ENCODE measurements at regions not wholly inside any gene's neighbourhood (a gene's known extent, or its start where the extent isn't known, plus 50 kb on each side); places are given as distances from the start of the nearest gene placed in this dataset.
"Not testable (repeated sequence)": the region's sequence is repeated elsewhere in the genome, so short reads cannot be mapped to it uniquely, and the experiment has no call there.

GRCh38 chr12:73632191-73632590 lies 905.4 kb upstream of the ATXN7L3B start:
- Histone ChIP-seq H3K27me3 (ENCODE audit: control insufficient read depth in 4 of 4, insufficient read depth in 4 of 4, low read length in 3 of 4) (no peaks in the 10 kb centered on the region), H3K4me3 (ENCODE audit: low read depth in 1 of 3, low read length in 3 of 3) (no peak overlapping the region), H3K4me1 (ENCODE audit: control insufficient read depth in 4 of 4, insufficient read depth in 4 of 4, low read length in 3 of 4) (no peaks in the 10 kb centered on the region), H3K9ac (ENCODE audit: low read depth in 1 of 2, low read length in 2 of 2) (no peak overlapping the region), H3K36me3 (ENCODE audit: control insufficient read depth in 4 of 4, insufficient read depth in 3 of 4, low read depth in 1 of 4, low read length in 3 of 4) (no peaks in the 10 kb centered on the region), H3K27ac (ENCODE audit: low read depth in 1 of 2, low read length in 2 of 2) (no peak overlapping the region), H3K9me3 (ENCODE audit: control insufficient read depth in 4 of 4, low read length in 3 of 4) (no peaks in the 10 kb centered on the region)
- DNase-seq (ENCODE audit: low spot score) = no peak
- no peak for TF ChIP-seq FOXA1 (IDR thresholded peaks at IDR 0.05)
- TF ChIP-seq TAF1 (conservative IDR thresholded peaks at IDR 0.05) = no peak
- TF ChIP-seq, protein P1, sequence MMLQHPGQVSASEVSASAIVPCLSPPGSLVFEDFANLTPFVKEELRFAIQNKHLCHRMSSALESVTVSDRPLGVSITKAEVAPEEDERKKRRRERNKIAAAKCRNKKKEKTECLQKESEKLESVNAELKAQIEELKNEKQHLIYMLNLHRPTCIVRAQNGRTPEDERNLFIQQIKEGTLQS (IDR thresholded peaks at IDR 0.05) = no peak
- TF ChIP-seq, protein P2, sequence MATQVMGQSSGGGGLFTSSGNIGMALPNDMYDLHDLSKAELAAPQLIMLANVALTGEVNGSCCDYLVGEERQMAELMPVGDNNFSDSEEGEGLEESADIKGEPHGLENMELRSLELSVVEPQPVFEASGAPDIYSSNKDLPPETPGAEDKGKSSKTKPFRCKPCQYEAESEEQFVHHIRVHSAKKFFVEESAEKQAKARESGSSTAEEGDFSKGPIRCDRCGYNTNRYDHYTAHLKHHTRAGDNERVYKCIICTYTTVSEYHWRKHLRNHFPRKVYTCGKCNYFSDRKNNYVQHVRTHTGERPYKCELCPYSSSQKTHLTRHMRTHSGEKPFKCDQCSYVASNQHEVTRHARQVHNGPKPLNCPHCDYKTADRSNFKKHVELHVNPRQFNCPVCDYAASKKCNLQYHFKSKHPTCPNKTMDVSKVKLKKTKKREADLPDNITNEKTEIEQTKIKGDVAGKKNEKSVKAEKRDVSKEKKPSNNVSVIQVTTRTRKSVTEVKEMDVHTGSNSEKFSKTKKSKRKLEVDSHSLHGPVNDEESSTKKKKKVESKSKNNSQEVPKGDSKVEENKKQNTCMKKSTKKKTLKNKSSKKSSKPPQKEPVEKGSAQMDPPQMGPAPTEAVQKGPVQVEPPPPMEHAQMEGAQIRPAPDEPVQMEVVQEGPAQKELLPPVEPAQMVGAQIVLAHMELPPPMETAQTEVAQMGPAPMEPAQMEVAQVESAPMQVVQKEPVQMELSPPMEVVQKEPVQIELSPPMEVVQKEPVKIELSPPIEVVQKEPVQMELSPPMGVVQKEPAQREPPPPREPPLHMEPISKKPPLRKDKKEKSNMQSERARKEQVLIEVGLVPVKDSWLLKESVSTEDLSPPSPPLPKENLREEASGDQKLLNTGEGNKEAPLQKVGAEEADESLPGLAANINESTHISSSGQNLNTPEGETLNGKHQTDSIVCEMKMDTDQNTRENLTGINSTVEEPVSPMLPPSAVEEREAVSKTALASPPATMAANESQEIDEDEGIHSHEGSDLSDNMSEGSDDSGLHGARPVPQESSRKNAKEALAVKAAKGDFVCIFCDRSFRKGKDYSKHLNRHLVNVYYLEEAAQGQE (IDR thresholded peaks at IDR 0.05) = no peak
- TF ChIP-seq CTCF (IDR thresholded peaks at IDR 0.05; ENCODE audit: low read depth, low read length, missing input control) = no peak
- TF ChIP-seq, protein P3, sequence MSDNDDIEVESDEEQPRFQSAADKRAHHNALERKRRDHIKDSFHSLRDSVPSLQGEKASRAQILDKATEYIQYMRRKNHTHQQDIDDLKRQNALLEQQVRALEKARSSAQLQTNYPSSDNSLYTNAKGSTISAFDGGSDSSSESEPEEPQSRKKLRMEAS (IDR thresholded peaks at IDR 0.05) = no peak
- TF ChIP-seq HNF4A (conservative IDR thresholded peaks at IDR 0.05) = no peak
- TF ChIP-seq JUND (IDR thresholded peaks at IDR 0.05) = no peak
- no peak for TF ChIP-seq FOXA2 (IDR thresholded peaks at IDR 0.05)

DNA sequence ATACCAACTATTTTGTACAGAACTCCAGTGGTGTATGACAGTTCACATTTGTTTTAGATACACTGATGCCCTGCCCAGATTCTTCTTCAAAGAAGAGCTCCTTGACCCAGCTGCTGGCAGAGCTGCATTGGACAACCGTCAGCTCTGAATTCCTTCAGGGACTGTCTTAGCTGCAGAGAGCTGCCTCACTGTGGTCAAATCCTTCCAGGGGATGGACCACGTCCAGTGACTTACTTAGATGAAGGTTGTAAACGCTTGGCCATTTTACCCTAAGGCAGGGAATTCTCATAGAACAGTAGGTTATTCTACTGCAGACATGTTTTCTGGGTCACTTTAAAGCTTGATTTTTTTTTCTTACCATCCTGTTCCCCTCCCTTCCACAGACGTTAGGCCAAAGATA lies 905.0 kb upstream of the ATXN7L3B start:
- TF ChIP-seq RAD21 (IDR thresholded peaks at IDR 0.05) = no peak
- no peak for TF ChIP-seq RXRA (IDR thresholded peaks at IDR 0.05)
- TF ChIP-seq EGR1 (IDR thresholded peaks at IDR 0.05; ENCODE audit: low read depth in 2 of 2) = no peak
- TF ChIP-seq, protein P2 (IDR thresholded peaks at IDR 0.05) = no peak
- TF ChIP-seq JUND (IDR thresholded peaks at IDR 0.05) = no peak
- no peak for TF ChIP-seq HNF4A (conservative IDR thresholded peaks at IDR 0.05)
- Histone ChIP-seq H3K9ac (ENCODE audit: low read depth in 1 of 2, low read length in 2 of 2) (no peak overlapping the region), H3K27ac (ENCODE audit: low read depth in 1 of 2, low read length in 2 of 2) (no peak overlapping the region), H3K9me3 (ENCODE audit: control insufficient read depth in 4 of 4, low read length in 3 of 4) (no peaks in the 10 kb centered on the region), H3K27me3 (ENCODE audit: control insufficient read depth in 4 of 4, insufficient read depth in 4 of 4, low read length in 3 of 4) (no peaks in the 10 kb centered on the region), H3K36me3 (ENCODE audit: control insufficient read depth in 4 of 4, insufficient read depth in 3 of 4, low read depth in 1 of 4, low read length in 3 of 4) (no peaks in the 10 kb centered on the region), H3K4me1 (ENCODE audit: control insufficient read depth in 4 of 4, insufficient read depth in 4 of 4, low read length in 3 of 4) (no peaks in the 10 kb centered on the region), H3K4me3 (ENCODE audit: low read depth in 1 of 3, low read length in 3 of 3) (no peak overlapping the region)
- WGBS = 82% methylated on average over 4 of the region's 4 CpGs
- DNase-seq (ENCODE audit: low spot score) = no peak

DNA sequence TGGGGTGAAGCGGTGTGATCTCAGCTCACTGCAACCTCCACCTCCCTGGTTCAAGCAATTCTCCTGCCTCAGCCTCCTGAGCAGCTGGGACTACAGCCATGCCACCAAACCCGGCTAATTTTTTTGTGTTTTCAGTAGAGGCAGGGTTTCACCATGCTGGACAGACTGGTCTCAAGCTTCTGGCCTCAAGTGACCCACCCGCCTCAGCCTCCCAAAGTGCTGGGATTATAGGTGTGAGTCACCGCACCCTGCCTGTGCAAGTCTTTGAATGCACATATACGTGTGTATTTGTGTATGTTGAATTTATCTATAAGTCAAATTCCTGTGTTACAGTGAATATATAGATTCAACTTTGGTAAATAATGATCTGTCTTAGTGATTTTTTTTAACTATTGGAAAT lies 898.2 kb upstream of the ATXN7L3B start:
- H3K9me3 ChIP-seq (ENCODE audit: control insufficient read depth in 4 of 4, low read length in 3 of 4); H3K9ac ChIP-seq (ENCODE audit: low read depth in 1 of 2, low read length in 2 of 2); DNase-seq (ENCODE audit: low spot score); H3K4me3 ChIP-seq (ENCODE audit: low read depth in 1 of 3, low read length in 3 of 3); H3K27me3 ChIP-seq (ENCODE audit: control insufficient read depth in 4 of 4, insufficient read depth in 4 of 4, low read length in 3 of 4); H3K4me1 ChIP-seq (ENCODE audit: control insufficient read depth in 4 of 4, insufficient read depth in 4 of 4, low read length in 3 of 4); H3K36me3 ChIP-seq (ENCODE audit: control insufficient read depth in 4 of 4, insufficient read depth in 3 of 4, low read depth in 1 of 4, low read length in 3 of 4); H3K27ac ChIP-seq (ENCODE audit: low read depth in 1 of 2, low read length in 2 of 2): not testable (repeated sequence)
- 92% methylated on average over 5 of the region's 5 CpGs for WGBS
